ENCODE measurements at regions not wholly inside any gene's neighbourhood (a gene's known extent, or its start where the extent isn't known, plus 50 kb on each side); places are given as distances from the start of the nearest gene placed in this dataset.

- TF ChIP-seq, protein P1, sequence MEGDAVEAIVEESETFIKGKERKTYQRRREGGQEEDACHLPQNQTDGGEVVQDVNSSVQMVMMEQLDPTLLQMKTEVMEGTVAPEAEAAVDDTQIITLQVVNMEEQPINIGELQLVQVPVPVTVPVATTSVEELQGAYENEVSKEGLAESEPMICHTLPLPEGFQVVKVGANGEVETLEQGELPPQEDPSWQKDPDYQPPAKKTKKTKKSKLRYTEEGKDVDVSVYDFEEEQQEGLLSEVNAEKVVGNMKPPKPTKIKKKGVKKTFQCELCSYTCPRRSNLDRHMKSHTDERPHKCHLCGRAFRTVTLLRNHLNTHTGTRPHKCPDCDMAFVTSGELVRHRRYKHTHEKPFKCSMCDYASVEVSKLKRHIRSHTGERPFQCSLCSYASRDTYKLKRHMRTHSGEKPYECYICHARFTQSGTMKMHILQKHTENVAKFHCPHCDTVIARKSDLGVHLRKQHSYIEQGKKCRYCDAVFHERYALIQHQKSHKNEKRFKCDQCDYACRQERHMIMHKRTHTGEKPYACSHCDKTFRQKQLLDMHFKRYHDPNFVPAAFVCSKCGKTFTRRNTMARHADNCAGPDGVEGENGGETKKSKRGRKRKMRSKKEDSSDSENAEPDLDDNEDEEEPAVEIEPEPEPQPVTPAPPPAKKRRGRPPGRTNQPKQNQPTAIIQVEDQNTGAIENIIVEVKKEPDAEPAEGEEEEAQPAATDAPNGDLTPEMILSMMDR (conservative IDR thresholded peaks at IDR 0.05) = no peak
- no peak for TF ChIP-seq EZH2 (IDR thresholded peaks at IDR 0.05; ENCODE audit: low read depth)
These were observed 315.5 kb downstream of the ARRDC4 start for GRCh38 chr15:98276018-98276417.
